ENCODE measurements at regions not wholly inside any gene's neighbourhood (a gene's known extent, or its start where the extent isn't known, plus 50 kb on each side); places are given as distances from the start of the nearest gene placed in this dataset.

DNA sequence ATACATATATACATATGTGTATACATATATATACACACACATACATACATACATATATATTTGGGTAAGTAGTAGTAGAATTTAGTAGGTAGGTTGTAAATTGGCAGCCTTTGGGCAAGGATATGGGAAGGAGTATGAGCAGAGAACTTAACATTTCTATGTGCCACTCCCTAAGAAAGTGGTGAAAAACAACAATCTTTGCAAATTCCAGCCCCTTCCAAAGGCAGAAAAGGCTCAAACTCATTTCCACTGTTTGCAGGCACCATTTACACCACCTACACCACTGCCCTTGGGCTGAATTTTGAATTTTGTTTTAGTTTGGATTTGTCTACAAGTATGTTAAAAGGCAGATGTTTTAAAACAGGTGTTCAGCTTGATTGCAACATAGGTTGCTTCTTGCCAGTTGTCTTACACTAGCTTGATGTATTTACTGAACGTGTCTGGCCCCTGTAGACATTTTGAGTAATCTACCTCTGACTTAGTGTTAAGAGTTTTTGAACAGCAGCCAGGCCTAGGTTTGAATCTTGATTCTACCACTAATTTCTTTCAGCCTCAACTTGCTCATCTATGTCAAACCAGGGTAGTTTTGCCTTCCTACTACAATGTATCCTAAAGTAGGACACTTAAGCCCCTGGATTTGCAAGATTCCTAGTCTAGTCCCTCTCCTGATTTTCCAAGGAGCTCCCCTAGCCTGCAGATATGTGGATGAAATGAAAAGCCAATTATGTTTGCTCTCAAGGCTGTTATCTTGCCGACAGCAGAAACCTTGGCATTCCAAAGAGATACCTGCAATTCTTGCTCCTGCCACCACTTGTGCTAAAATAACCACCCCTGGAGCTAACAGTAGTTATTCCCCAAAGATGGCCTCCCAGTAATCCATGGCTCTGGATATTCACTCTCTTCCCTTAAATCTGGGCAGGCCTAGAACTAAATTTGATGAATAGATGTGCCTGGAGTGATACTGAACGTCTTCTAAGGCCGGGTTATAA, 156.2 kb upstream of the SLC44A1 start:
- intact Hi-C loops (cut with DNase I; ENCODE audit: low total_unique reads) = no loop called here
- 41 to 45% methylated on average over 4 of the region's 4 CpGs for WGBS, 2 donors
- peak in 1 of 2 donors; percentile 17 for DNase-seq (ENCODE audit: low spot score in 2 of 2)
- H3K4me3 ChIP-seq (ENCODE audit: low read depth, poor library complexity, severe bottlenecking) = no peak overlapping the region
- TF ChIP-seq POLR2A (IDR thresholded peaks at IDR 0.05) = no peak
- TF ChIP-seq, protein P1, sequence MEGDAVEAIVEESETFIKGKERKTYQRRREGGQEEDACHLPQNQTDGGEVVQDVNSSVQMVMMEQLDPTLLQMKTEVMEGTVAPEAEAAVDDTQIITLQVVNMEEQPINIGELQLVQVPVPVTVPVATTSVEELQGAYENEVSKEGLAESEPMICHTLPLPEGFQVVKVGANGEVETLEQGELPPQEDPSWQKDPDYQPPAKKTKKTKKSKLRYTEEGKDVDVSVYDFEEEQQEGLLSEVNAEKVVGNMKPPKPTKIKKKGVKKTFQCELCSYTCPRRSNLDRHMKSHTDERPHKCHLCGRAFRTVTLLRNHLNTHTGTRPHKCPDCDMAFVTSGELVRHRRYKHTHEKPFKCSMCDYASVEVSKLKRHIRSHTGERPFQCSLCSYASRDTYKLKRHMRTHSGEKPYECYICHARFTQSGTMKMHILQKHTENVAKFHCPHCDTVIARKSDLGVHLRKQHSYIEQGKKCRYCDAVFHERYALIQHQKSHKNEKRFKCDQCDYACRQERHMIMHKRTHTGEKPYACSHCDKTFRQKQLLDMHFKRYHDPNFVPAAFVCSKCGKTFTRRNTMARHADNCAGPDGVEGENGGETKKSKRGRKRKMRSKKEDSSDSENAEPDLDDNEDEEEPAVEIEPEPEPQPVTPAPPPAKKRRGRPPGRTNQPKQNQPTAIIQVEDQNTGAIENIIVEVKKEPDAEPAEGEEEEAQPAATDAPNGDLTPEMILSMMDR (IDR thresholded peaks at IDR 0.05) = no peak

DNA sequence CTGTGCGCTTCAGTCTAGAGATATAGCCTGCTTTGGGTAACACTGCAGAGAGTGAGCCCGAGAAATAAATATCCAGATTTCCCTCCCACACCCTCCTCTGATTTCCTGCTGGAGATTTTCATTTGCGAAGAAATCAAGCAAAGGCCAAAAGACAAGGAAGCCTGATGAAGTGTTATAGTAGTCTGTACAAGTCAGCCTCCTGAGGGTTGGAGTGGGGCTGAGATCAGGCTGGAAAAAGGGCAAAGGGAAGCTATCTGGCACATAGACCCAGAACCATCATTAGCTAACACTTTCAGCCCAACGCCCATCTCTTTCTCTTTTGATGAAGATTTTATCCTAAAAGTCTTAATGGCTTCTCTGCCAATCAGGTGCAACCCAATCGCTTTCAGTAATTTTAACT, 154.6 kb upstream of the SLC44A1 start:
- no peak for DNase-seq (ENCODE audit: low spot score in 2 of 2)
- intact Hi-C loops (cut with DNase I; ENCODE audit: low total_unique reads) = no loop called here
- TF ChIP-seq, protein P1 (IDR thresholded peaks at IDR 0.05) = no peak
- no peak for TF ChIP-seq POLR2A (IDR thresholded peaks at IDR 0.05)
- 66 to 76% methylated on average over 5 of the region's 5 CpGs for WGBS, 2 donors
- no peak overlapping the region for H3K4me3 ChIP-seq (ENCODE audit: low read depth, poor library complexity, severe bottlenecking)

DNA sequence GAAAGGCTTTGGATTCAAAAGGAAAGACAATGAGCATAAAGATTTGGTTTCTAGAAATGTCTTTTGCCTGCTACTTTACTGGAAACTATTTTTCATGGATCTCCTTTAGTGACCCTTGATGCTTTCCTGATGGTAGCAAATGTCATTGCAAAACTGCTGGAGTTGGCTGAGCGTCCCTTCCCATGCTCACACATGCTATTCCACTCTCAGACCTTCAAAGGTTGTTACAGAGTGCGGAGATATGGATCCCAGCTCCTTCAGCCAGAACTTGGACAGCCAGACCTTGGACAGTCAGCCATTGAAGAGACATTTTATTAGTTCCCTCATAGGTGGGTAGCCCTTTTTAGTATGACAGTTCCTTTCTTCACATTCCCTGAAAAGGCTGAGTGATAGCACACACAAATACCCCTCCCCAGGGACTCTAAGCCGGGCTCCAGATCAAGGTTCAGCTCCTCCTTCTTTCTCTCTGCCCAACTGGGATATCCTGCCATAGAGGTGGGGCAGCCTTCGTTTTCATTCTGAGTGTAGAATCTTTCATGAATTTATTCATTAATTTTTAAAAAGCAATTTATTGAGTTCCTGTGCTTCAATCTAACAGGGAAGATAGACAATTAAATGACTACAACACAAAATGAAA, 153.3 kb upstream of the SLC44A1 start:
- DNase-seq (ENCODE audit: low spot score in 2 of 2) = no peak
- no peak overlapping the region for H3K4me3 ChIP-seq (ENCODE audit: low read depth, poor library complexity, severe bottlenecking)
- 45 to 65% methylated on average over 4 of the region's 4 CpGs for WGBS, 2 donors
- intact Hi-C loops (cut with DNase I; ENCODE audit: low total_unique reads) = no loop called here
- TF ChIP-seq POLR2A (IDR thresholded peaks at IDR 0.05) = no peak
- TF ChIP-seq, protein P1 (IDR thresholded peaks at IDR 0.05) = no peak

- intact Hi-C loops (cut with DNase I; ENCODE audit: low total_unique reads) = no loop called here
- WGBS, 2 donors = 63 to 65% methylated on average over 1 of the region's 1 CpG
- no peak for DNase-seq (ENCODE audit: low spot score in 2 of 2)
- H3K4me3 ChIP-seq (ENCODE audit: low read depth, poor library complexity, severe bottlenecking) = no peak overlapping the region
- no peak for TF ChIP-seq POLR2A (IDR thresholded peaks at IDR 0.05)
- TF ChIP-seq, protein P1 (IDR thresholded peaks at IDR 0.05) = no peak
These were observed 150.8 kb upstream of the SLC44A1 start for GRCh38 chr9:105093685-105094084.

DNA sequence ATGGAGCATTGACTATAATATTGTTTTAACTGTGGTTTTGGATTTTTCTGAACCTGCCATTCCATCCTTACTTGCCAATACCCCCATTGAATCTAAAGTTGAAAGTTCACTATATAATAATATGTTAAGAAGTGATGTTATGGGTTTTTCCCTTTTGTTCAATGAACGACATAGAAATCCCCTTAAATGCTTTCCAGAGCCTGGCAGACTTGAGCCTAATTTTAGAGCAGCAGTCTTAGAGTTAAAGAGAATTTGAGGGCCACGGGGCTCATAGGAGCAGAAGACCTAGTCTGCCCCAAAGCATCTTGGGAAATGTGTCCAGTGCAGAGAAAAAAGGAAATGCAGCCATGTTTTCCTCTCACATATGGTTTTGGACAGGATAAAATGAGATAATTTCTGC, 146.1 kb upstream of the SLC44A1 start:
- DNase-seq (ENCODE audit: low spot score in 2 of 2) = no peak
- 23 to 35% methylated on average over 2 of the region's 2 CpGs for WGBS, 2 donors
- no peak overlapping the region for H3K4me3 ChIP-seq (ENCODE audit: low read depth, poor library complexity, severe bottlenecking)
- TF ChIP-seq, protein P1 (IDR thresholded peaks at IDR 0.05) = no peak
- no peak for TF ChIP-seq POLR2A (IDR thresholded peaks at IDR 0.05)
- intact Hi-C loops (cut with DNase I; ENCODE audit: low total_unique reads) = no loop called here

All from lower leg skin (tissue), 4 donors.